ENCODE measurements at regions not wholly inside any gene's neighbourhood (a gene's known extent, or its start where the extent isn't known, plus 50 kb on each side); places are given as distances from the start of the nearest gene placed in this dataset.

- no peak for TF ChIP-seq SP2 (IDR thresholded peaks at IDR 0.05; ENCODE audit: low read length)
- TF ChIP-seq JUN (IDR thresholded peaks at IDR 0.05; ENCODE audit: low read depth, low read length) = no peak
- no peak for TF ChIP-seq BACH1 (IDR thresholded peaks at IDR 0.05; ENCODE audit: low read length)
- no peak for TF ChIP-seq SAP30 (IDR thresholded peaks at IDR 0.05; ENCODE audit: insufficient read depth, insufficient replicate concordance, low read length)
- no peak for TF ChIP-seq FOSL1 (IDR thresholded peaks at IDR 0.05; ENCODE audit: insufficient read depth, low read depth, low read length)
- TF ChIP-seq RBBP5 (IDR thresholded peaks at IDR 0.05; ENCODE audit: borderline replicate concordance, low read depth, low read length) = no peak
- no peak for TF ChIP-seq SIN3A (conservative IDR thresholded peaks at IDR 0.05 in 1 of 2, IDR thresholded peaks at IDR 0.05 in 1 of 2; ENCODE audit: low read depth in 1 of 2, low read length in 2 of 2)
Observed at GRCh38 chr5:154607746-154608145, 129.7 kb upstream of the HAND1 start (continued).
